GM12878 (cell line): ENCODE measurements at regions not wholly inside any gene's neighbourhood (a gene's known extent, or its start where the extent isn't known, plus 50 kb on each side); places are given as distances from the start of the nearest gene placed in this dataset.

ENCODE experiments used
- CBFB ChIP-seq: IDR thresholded peaks from 2 replicates; pipeline ENCODE4 v1.6.1; 2016; ENCODE audit warnings: antibody characterized with exemption, low read depth
- EGR1 ChIP-seq, 2 experiments: IDR thresholded peaks; 1 replicate in 1 of 2; 2 replicates in 1 of 2; pipeline ENCODE4 v1.6.1; 2011 to 2012; ENCODE audit warnings: low read depth in 2 of 2, low read length in 2 of 2, borderline replicate concordance in 1 of 2, mild to moderate bottlenecking in 1 of 2, moderate library complexity in 1 of 2
- EZH2 ChIP-seq: IDR thresholded peaks from 2 replicates; pipeline ENCODE4 v1.6.1; 2012; ENCODE audit warnings: low read depth, mild to moderate bottlenecking, control low read depth, inconsistent platforms, low read length, borderline replicate concordance; ENCODE audit not compliant: control insufficient read depth
- NR2F1 ChIP-seq: fragments of 450-650 bp; conservative IDR thresholded peaks from 2 replicates; pipeline ENCODE4 v1.6.1; 2017; ENCODE audit warnings: mild to moderate bottlenecking
- RFX5 ChIP-seq: IDR thresholded peaks from 2 replicates; pipeline ENCODE4 v1.6.1; 2011; ENCODE audit warnings: low read depth, low read length, improper control_type of control experiment

- TF ChIP-seq EZH2 (no peak), RFX5 (no peak), NR2F1 (no peak), EGR1 (IDR thresholded peaks at IDR 0.05; ENCODE audit: borderline replicate concordance in 1 of 2, low read depth in 2 of 2, low read length in 2 of 2) (no peak), CBFB (no peak)
Observed at GRCh38 chr2:144235050-144235449, 284.9 kb downstream of the ZEB2 start.
